HFF-Myc (cell line): ENCODE measurements at regions not wholly inside any gene's neighbourhood (a gene's known extent, or its start where the extent isn't known, plus 50 kb on each side); places are given as distances from the start of the nearest gene placed in this dataset.

ENCODE experiments used
- DNase-seq: peaks from one replicate; pipeline ENCODE4 v3.0.0-alpha.2; 2011; ENCODE audit warnings: low read depth; ENCODE audit errors: extremely low read depth
- H3K4me3 ChIP-seq: replicated peaks from 2 replicates; pipeline ENCODE4 v1.5.1; 2011; ENCODE audit warnings: low read depth, mild to moderate bottlenecking, control low read depth, low read length
- CTCF ChIP-seq: IDR thresholded peaks from 2 replicates; pipeline ENCODE4 v1.5.1; 2012; ENCODE audit warnings: mild to moderate bottlenecking, low read depth, low read length, control low read depth; ENCODE audit errors: missing control alignments

GRCh38 chr7:128154504-128154903 is 86.6 kb upstream of the LEP start:
- no peak for TF ChIP-seq CTCF
- no peak overlapping the region for H3K4me3 ChIP-seq
- no peak for DNase-seq

- no peak for DNase-seq
- TF ChIP-seq CTCF = no peak
- no peak overlapping the region for H3K4me3 ChIP-seq
These were observed 85.9 kb upstream of the LEP start for GRCh38 chr7:128155100-128155740.

- no peak for TF ChIP-seq CTCF
- DNase-seq = no peak
- no peak overlapping the region for H3K4me3 ChIP-seq
These were observed 83.2 kb upstream of the LEP start for GRCh38 chr7:128157906-128158305.

GRCh38 chr7:128158370-128158769 is 82.7 kb upstream of the LEP start:
- no peak for TF ChIP-seq CTCF
- H3K4me3 ChIP-seq = no peak overlapping the region
- DNase-seq = no peak

- no peak for DNase-seq
- TF ChIP-seq CTCF = no peak
- no peak overlapping the region for H3K4me3 ChIP-seq
These were observed 80.8 kb upstream of the LEP start for GRCh38 chr7:128160296-128160695.

GRCh38 chr7:128161466-128162125 is 79.5 kb upstream of the LEP start:
- no peak for DNase-seq
- H3K4me3 ChIP-seq = no peak overlapping the region
- TF ChIP-seq CTCF = no peak
